Skin epidermis (tissue), 12 donors: ENCODE measurements at regions not wholly inside any gene's neighbourhood (a gene's known extent, or its start where the extent isn't known, plus 50 kb on each side); places are given as distances from the start of the nearest gene placed in this dataset.

Experiments
- H3K27ac ChIP-seq, 21 experiments: fragments of 200-600 bp; sonication (generic) in 11 of 21; one replicate each; pipeline ENCODE4 v1.5.0; 2020; ENCODE audit warnings: mild to moderate bottlenecking in 3 of 21, inconsistent platforms in 2 of 21, moderate library complexity in 2 of 21
- H3K4me3 ChIP-seq, 7 experiments: fragments of 200-600 bp; sonication (generic) in 2 of 7; one replicate each; pipeline ENCODE4 v1.5.0; 2020; ENCODE audit warnings: inconsistent platforms in 2 of 7, mild to moderate bottlenecking in 2 of 7, moderate library complexity in 1 of 7

DNA sequence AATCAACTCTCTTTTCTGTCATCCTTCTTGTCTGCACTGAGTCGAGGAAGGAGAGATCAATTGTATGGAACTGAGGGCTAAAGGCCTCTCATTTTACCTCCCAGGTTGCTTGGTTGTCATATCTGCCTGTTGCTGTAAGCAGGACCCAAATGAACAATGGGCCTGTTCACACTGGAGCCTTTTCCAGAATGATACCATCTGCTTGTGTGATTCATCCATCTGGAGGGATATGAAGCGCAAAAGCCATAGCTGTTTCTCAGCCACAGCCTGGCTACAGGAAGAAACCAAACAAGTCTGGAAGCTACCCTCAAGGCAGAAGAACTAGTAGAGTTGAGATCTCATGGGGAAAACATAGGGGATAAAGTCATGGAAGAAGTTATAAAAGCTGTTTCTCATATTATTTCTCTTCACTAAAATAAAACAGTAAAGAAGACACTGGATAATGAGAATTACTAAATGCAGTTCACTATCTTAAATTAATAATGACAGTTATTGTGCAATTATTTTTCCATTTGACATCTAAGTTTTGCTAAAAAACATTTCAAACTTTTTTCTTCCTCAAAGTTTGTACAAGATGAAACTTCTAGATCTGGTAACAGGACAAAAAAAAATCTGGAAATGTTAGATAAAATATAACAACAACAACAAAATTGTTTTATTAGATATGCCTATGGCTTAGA lies 106.3 kb downstream of the SPTSSA start:
- Histone ChIP-seq H3K27ac (peak overlapping the region in 20 of 21 experiments; percentile 21 to 83 (median 60)), H3K4me3 (no peak overlapping the region)

DNA sequence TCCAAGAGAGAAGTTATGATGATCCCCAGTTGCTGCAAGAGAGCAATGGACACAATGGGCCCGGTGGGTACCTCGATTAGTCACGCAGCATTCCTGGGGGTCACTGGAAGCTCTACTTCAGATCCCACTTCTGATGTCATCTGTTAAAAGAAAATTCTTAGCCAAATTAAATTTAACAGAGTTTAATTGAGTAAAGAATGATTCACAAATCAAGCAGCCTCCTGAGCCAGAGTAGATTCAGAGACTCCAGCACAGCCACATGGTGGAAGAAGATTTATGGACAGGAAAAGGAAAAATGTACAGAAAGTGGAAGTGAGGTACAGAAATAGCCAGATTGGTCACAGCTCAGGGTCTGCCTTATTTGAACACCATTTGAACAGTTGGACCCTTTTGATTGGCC lies 107.5 kb downstream of the SPTSSA start:
- H3K4me3 ChIP-seq, result no peak overlapping the region
- H3K27ac ChIP-seq, result peak overlapping the region in 16 of 21 experiments; percentile 22 to 83 (median 66)

DNA sequence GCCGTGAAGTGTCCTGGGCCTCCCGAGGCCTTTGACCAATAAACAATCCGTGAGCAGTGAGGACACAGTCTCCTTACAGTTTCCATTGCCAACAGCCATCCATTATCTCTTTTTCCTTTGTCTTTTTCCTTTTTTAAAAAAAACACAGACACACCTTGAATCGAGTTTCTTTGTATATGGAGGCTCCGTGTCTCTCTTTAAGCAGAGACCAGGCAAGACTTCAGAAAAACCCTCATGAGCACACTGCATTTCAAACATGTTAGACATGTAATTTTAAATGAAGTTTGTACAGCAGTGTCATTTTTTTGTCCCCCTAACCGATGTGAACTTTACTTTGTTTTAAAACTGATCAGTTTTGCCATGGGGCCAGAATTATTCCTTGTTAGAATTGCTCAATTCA lies 111.1 kb downstream of the SPTSSA start:
- H3K4me3 ChIP-seq, result no peak overlapping the region

DNA sequence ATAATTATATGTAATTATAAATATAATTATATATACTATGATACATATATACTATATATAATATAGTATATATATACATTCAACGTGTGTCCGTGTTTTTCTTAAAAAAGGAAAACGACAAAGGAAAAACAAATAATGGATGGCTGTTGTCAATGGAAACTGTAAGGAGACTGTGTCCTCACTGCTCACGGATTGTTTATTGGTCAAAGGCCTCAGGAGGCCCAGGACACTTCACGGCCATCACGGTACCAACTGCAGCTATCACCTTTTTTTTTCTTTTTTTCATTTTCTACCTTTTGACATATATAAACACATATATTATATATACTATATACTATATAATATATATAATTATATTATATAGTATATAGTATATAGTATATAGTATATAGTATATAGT lies 113.4 kb downstream of the SPTSSA start:
- H3K4me3 ChIP-seq, result no peak overlapping the region
- H3K27ac ChIP-seq, result no peak overlapping the region

More for the DNA sequence above, 111.1 kb downstream of the SPTSSA start:
- H3K27ac ChIP-seq, result no peak overlapping the region

DNA sequence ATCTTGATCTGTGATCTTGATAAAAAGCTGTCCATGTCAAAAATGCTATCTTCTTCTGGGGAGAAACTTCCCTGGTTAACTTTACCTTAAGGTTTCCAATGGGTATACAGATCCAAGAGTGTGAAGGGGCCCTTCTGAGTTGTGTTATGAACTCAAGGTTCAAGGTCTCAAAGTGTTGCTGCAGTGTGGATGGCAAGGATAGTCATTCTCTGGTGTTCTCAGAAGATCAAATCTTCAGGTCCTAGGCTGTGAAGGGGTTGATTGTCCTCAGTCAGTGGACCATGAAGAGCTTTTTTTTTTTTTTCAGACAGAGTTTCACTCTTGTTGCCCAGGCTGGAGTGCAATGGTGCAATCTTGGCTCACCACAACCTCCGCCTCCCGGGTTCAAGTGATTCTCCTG lies 114.4 kb downstream of the SPTSSA start:
- Histone ChIP-seq H3K27ac (no peak overlapping the region), H3K4me3 (no peak overlapping the region)

DNA sequence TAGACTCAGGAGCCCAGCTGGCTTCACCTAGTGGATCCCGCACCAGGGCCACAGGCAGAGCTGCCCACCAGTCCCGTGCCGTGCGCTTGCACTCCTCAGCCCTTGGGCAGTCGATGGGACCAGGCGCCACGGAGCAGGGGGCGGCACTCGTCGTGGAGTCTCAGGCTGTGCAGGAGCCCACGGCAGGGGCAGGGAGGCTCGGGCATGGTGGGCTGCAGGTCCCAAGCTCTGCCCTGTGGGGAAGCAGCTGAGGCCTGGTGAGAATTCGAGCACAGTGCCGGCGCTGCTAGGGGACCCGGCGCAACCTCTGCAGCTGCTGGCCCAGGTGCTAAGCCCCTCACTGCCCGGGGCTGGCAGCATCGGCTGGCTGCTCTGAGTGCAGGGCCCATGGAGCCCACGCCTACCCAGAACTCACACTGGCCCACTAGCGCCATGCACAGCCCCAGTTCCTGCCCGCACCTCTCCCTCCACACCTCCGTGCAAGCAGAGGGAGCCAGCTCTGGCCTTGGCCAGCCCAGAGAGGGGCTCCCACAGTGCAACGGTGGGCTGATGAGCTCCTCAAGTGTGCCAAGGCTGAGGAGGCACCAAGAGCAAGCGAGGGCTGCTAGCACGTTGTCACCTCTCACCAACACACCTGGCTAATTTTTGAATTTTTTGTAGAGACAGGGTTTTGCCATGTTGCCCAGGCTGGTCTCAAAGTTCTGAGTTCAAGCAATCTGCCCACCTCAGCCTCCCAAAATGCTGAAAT lies 116.1 kb downstream of the SPTSSA start:
- Histone ChIP-seq H3K27ac (no peak overlapping the region), H3K4me3 (no peak overlapping the region)

DNA sequence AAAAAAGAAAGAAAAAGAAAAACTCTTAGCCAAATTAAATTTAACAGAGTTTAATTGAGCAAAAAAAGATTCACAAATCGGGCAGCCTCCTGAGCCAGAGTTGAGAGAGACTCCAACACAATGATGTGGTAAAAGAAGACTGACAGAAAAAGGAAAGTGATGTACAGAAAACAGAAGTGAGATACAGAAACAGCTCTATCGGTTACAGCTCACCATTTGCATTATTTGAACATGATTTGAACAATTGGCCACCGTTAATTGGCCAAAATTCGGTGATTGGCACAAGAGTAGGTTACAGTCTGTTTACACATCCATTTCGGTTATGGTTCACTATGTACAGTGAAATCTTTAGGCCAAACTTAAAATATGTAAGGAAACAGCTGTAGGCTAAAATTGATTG lies 117.7 kb downstream of the SPTSSA start:
- Histone ChIP-seq H3K4me3 (no peak overlapping the region), H3K27ac (no peak overlapping the region)

DNA sequence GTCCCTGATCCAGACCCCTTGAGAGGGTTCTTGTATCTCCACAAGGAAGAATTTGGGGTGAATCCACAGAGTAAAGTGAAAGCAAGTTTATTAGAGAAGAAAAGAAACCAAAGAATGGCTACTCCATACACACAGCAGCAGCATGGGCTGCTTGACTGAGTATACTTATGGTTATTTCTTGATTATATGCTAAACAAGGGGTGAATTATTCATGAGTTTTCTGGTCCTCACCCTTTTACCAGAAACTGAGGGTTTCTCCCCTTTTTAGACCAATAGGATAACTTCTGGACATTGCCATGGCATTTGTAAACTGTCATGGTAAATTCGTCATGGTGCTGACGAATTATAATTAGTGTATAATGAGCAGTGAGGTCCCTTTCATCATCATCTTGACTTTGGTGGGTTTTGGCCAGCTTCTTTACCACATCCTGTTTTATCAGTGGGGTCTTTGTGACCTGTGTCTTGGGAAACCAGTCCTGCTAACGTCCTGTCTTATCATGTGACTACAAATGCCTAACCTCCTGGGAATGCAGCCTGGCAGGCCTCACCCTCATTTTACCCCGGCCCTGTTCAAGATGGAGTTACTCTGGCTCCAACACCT lies 121.9 kb downstream of the SPTSSA start:
- no peak overlapping the region for H3K27ac ChIP-seq

DNA sequence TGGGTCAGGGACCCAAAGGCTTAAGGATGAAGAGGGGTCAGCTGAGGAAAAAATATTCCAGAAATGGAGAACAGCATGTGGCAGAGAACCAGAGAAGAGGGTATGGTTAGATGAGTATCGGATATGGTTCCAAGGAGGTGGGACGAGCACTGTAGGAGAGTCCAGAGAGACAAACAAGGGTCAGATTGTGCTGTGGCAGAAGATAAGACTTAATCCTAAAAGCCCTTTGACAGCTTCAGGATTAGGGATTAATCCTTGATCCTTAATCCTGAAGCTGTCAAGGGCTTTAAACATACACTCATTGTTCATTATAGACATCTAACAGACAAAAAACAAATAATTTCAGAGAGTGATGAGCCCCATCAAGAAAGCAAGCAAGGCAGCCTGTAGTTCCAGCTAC lies 124.0 kb downstream of the SPTSSA start:
- Histone ChIP-seq H3K4me3 (no peak overlapping the region), H3K27ac (no peak overlapping the region)

More for the DNA sequence above, 121.9 kb downstream of the SPTSSA start:
- no peak overlapping the region for H3K4me3 ChIP-seq

DNA sequence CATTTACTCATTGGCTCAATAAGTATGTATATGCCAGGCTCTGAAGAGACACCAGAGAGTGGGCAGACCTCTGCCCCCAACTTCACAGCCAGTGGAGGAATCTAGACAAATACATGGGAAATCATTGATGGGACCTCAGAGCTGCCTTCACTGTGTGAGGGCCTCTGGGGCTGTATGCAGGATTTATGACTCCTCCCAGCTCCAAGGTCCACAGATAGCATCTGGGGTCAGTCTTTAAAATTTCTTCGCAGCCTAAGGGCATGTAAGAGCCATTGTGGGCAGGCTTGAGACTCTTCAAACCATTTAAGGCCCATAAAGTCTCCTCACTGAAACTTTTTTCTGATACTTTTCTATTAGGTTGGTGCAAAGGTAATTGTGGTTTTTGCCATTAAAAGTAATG lies 125.5 kb downstream of the SPTSSA start:
- Histone ChIP-seq H3K27ac (no peak overlapping the region), H3K4me3 (no peak overlapping the region)

DNA sequence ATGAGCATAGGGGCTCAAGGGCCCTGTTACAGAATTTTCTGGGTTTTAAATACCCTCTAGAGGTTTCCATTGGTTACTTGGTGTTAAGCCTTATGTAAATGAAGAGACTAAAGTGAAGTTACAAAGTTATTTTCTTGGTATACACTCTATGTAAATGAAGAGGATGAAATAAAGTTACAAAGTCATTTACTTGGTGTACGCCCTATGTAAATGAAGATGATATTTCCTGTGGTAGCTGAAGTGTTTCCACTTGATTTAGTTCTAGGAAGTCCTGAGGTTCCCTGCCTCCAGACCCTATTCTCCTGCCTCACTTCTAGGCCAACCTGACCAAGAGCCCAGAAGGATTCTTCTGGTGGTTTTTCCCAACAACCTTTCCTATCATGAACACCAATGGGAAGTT lies 126.1 kb downstream of the SPTSSA start:
- Histone ChIP-seq H3K4me3 (no peak overlapping the region), H3K27ac (no peak overlapping the region)

DNA sequence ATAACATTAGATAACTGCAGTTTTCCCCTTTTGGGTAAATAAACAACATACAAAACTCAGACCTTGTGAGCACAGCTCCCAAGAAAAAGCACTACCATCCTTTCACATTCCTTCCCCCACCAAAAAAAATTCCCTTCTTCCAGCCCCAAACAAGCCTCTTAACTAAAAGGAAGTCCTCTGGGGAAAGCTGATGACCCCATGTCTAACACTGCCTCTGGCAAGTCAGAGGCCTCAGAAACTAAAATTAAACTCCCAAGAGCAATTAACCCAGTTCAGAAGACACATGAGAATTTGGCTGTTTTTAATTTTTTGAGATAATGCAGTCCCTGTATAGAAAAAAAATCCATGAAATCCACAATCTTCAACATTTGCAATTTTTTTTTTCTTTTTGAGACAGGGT lies 127.7 kb downstream of the SPTSSA start:
- Histone ChIP-seq H3K4me3 (no peak overlapping the region), H3K27ac (peak overlapping the region in 3 of 21 experiments; percentile 1 to 37 (median 6))

DNA sequence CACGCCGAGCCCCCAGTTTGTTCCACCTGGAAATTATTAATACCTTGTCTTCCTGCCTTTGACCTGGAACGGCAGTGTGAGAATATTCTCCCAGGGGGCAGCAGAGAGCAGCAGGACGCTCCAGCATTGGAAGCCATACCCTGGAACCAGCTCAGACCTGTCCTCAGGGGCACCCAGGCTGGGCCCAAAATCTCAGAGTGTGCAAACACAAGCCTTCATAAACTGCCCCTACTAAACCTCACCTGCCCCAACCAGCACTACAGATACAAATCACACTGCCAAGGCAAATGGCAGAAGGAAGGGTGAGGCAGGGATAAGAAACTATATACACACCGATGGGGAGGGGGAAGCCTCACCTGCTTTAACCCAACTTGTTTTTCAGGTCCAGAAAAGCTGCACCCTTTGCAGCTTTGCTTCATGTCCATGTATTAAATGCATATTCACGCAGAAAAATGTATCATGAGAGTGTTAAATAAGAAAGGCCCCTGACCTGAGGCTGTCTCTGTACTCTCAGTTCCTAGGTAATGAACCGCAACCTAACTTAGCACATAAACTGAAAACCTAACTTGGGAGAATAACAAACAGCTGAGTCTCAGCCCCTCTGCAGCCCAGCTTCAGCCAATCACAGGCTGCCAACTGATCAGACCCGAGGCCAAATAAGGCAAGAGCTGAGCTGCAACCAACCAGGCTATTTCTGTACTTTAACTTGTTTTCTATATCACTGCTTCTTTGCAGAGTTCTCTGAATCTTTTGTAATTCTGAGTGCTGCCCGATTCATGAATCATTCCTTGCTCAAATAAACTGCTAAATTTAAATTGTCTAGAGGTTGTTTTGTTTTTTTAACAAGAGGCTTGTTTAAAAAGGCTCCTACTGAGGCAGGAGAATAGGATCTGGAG lies 130.1 kb downstream of the SPTSSA start:
- H3K27ac ChIP-seq, result peak overlapping the region in 15 of 21 experiments; percentile 12 to 76 (median 52)
- no peak overlapping the region for H3K4me3 ChIP-seq

DNA sequence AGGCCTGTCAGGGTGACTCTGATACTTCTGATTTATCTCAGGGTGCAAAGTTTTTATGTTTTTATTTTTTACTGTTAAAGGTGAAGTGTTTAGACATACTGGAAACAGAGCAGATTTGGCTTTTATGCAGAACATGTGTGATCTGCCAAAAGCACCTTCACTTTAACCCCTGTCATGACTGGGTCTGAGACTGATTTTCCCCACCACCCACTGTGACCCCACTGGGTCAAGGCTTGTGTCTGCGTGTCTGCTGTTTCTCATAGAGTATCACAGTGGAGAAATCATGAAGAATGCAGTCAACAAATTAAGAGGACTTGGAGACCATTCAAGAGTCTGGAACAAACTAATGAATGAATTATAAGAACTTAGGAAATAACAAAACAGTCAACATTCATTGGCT lies 131.2 kb downstream of the SPTSSA start:
- peak overlapping the region in 5 of 21 experiments; percentile 0 to 76 (median 57) for H3K27ac ChIP-seq

DNA sequence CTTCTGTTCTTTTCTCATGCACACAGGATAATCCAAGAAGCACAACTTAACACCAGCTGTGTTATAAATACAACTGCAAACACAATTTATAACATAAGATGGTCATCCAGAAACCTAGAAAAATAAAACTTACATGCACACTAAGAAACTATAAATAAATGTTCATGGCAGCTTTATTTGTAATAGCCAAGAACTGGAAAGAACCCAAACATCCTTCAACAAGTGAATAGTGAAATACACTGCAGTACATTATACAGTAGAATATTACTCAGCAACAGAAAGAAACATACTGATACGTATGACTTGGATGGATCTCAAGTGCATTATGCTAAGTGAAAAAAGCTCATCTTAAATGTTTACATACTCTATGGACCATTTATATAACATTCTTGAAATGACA lies 132.7 kb downstream of the SPTSSA start:
- no peak overlapping the region for H3K4me3 ChIP-seq
- H3K27ac ChIP-seq, result no peak overlapping the region

More for the DNA sequence above, 131.2 kb downstream of the SPTSSA start:
- H3K4me3 ChIP-seq, result no peak overlapping the region

DNA sequence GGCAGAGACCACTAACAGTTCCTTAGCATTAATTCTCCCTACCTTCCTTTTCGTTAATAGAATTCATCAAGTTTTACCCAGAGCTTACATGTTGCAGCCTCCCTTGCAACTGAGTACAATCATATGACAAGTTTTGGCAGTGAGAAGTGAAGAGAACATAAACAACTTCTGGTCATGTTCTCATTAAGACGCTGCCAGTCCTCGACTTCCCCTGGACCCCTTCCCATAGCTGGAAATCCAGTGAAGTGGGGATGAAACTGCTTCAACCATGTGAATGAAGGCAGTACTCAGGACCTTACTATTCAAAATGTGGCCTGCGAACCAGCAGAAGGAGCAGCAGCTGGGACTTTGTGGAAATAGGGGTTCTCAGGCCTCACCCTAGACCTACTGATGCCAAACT lies 133.9 kb downstream of the SPTSSA start:
- Histone ChIP-seq H3K27ac (no peak overlapping the region), H3K4me3 (no peak overlapping the region)

DNA sequence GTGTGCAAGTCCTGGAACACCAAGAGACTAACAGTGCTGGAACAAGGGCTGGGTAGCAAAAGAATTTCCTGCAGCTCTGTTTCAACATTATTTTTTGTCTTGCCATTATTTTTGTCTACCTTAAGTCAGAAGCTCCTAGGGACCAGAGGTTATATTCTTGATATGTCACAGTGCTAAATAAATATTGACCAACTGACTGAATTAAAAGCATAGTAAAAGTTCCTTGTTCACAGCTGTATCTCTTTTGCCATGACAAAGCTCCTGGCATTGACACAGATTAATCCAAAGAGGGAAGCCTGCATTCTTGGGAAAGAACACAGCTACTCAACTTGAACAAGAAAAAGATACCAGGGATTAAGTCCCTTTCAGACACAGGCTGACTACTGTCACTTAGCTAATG lies 136.5 kb downstream of the SPTSSA start:
- no peak overlapping the region for H3K27ac ChIP-seq

DNA sequence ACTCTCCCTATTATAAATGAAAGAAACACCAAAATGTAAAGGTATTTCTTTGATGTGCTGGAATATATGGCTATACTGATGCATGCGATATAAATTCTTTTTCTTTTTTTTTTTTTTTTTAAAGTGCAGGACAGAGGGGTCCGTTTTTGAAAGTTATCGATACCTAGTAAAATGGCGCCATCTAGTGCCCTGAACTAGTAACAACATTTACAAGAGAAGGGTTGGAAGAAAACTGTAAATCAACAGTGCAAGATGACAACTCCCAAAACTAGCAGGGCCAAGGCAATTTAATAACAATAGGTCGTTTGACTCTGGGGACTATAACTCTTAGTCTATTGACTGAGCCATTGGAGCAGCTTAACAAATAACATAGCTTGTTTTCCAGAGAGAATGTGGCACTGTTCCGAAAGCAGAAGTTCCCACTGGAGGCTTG lies 137.7 kb downstream of the SPTSSA start:
- no peak overlapping the region for H3K27ac ChIP-seq
- no peak overlapping the region for H3K4me3 ChIP-seq

More for the DNA sequence above, 136.5 kb downstream of the SPTSSA start:
- no peak overlapping the region for H3K4me3 ChIP-seq

DNA sequence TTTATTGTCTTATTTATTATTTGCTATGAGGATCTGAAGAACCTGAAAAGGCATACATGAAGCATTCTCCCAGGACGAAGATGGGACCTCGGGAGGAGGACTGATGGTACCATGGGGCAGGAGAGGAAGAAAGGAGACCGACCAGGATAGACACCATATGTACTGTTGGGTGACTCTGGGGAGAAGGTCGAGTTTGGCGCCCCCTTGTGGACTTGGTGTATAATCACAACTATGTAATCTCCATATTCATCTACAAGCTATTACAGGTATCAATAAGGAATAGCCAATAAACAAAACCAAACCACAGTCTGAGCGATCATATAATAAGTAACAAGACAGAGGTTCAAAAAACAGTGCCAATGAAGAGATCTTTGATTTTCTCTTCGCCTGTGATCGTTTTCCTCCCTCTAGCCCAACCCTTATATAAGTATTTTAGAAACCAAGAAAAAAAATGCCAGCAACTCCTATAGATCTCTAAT lies 139.1 kb downstream of the SPTSSA start:
- Histone ChIP-seq H3K27ac (no peak overlapping the region), H3K4me3 (no peak overlapping the region)

DNA sequence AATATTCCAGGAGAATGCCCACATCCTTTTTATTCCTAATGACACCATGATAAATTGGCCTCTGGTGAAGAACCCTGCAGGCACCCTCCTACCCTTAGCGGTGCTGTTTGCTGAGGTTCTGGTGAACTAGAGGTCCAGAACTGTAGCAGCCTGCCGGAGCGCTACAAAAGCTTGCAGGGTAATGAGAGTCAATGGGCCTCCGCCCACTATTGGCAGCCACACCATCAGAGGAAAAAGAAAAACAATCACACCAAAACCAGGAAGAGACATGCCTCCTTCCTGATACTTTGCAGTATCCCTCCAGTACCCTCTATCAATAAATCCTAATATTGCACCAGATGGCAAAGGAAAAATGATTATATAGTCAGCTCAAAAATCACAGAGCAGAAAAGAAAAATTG lies 142.9 kb downstream of the SPTSSA start:
- Histone ChIP-seq H3K4me3 (no peak overlapping the region), H3K27ac (no peak overlapping the region)
